ENCODE measurements at regions not wholly inside any gene's neighbourhood (a gene's known extent, or its start where the extent isn't known, plus 50 kb on each side); places are given as distances from the start of the nearest gene placed in this dataset.

DNA sequence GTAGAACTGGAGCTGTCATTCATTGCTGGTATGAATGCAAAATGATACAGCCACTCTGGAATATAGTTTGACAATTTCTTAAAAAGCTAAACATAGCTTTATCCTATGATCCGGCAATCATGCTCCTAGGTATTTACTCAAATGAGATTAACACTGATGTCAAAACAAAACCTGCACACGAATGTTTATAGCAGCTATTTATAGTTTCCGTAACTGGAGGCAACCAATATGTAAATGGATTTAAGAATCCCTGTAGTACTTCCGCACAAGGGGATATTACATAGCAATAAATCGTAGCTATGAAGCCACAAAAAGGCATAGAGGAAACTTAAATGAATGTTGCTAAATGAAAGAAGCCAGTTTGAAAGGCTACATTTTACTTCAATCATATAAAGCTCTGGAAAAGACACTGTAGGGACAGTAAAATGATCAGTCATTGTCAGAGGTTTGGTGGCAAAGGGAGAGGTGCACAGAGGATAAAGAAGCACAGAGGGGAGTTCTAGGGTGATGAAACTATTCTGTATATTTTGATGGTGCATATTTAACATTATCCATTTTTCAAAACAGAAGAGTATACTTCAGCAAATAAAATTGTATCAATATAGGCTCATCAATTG, 1893.0 kb upstream of the PCDH20 start:
- H3K27me3 ChIP-seq (ENCODE audit: control insufficient read depth, insufficient read depth, low read length) = no peaks in the 10 kb centered on the region
- H2AK9ac ChIP-seq (replicated peaks; ENCODE audit: low read depth, low read length, poor library complexity) = no peak overlapping the region
- H3K4ac ChIP-seq (ENCODE audit: low read depth, low read length) = no peak overlapping the region
- no peak overlapping the region for H2BK5ac ChIP-seq (ENCODE audit: low read depth, low read length, poor library complexity, severe bottlenecking)
- H2AFZ ChIP-seq (replicated peaks; ENCODE audit: low read length, poor library complexity) = no peak overlapping the region
- intact Hi-C loops (cut with micrococcal nuclease) = no loop called here
- ChIA-PET POLR2A (ENCODE audit: unreplicated experiment) (no interaction called here), CTCF (no interaction called here)
- dilution Hi-C loops (cut with HindIII; ENCODE audit: low sequenced_read_pairs, unreplicated experiment) = no loop called here
- no peak overlapping the region for H4K5ac ChIP-seq (ENCODE audit: low read depth, low read length)
- DNase-seq = no peak
- no peak overlapping the region for H3K9ac ChIP-seq (ENCODE audit: low read depth, low read length)
- no peak overlapping the region for H3K4me2 ChIP-seq (ENCODE audit: low read depth, low read length)
- TF ChIP-seq BHLHE40 (IDR thresholded peaks at IDR 0.05; ENCODE audit: low read depth, low read length) = no peak
- TF ChIP-seq, protein P1, sequence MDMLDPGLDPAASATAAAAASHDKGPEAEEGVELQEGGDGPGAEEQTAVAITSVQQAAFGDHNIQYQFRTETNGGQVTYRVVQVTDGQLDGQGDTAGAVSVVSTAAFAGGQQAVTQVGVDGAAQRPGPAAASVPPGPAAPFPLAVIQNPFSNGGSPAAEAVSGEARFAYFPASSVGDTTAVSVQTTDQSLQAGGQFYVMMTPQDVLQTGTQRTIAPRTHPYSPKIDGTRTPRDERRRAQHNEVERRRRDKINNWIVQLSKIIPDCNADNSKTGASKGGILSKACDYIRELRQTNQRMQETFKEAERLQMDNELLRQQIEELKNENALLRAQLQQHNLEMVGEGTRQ (IDR thresholded peaks at IDR 0.05; ENCODE audit: low read depth, low read length) = no peak
- TF ChIP-seq, protein P2, sequence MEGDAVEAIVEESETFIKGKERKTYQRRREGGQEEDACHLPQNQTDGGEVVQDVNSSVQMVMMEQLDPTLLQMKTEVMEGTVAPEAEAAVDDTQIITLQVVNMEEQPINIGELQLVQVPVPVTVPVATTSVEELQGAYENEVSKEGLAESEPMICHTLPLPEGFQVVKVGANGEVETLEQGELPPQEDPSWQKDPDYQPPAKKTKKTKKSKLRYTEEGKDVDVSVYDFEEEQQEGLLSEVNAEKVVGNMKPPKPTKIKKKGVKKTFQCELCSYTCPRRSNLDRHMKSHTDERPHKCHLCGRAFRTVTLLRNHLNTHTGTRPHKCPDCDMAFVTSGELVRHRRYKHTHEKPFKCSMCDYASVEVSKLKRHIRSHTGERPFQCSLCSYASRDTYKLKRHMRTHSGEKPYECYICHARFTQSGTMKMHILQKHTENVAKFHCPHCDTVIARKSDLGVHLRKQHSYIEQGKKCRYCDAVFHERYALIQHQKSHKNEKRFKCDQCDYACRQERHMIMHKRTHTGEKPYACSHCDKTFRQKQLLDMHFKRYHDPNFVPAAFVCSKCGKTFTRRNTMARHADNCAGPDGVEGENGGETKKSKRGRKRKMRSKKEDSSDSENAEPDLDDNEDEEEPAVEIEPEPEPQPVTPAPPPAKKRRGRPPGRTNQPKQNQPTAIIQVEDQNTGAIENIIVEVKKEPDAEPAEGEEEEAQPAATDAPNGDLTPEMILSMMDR (conservative IDR thresholded peaks at IDR 0.05; ENCODE audit: low read depth, low read length) = no peak
- no peak for TF ChIP-seq NFE2L2 (IDR thresholded peaks at IDR 0.05; ENCODE audit: low read depth, low read length)
- TF ChIP-seq MAZ (IDR thresholded peaks at IDR 0.05; ENCODE audit: borderline replicate concordance, low read depth, low read length) = no peak
- no peak for TF ChIP-seq MAFK (IDR thresholded peaks at IDR 0.05; ENCODE audit: low read depth, low read length)
- no peak for TF ChIP-seq RFX5 (IDR thresholded peaks at IDR 0.05; ENCODE audit: low read depth, low read length)
- TF ChIP-seq MXI1 (IDR thresholded peaks at IDR 0.05; ENCODE audit: borderline replicate concordance, low read depth, low read length) = no peak
- TF ChIP-seq SMC3 (IDR thresholded peaks at IDR 0.05; ENCODE audit: low read depth, low read length) = no peak
- TF ChIP-seq POLR2A (IDR thresholded peaks at IDR 0.05; ENCODE audit: low read depth, low read length) = no peak
- TF ChIP-seq RCOR1 (IDR thresholded peaks at IDR 0.05; ENCODE audit: insufficient replicate concordance, low read length) = no peak
- no peak for TF ChIP-seq CHD1 (IDR thresholded peaks at IDR 0.05; ENCODE audit: low read depth, low read length)
- TF ChIP-seq RAD21 (IDR thresholded peaks at IDR 0.05; ENCODE audit: low read length) = no peak
- no peak for TF ChIP-seq FOS (IDR thresholded peaks at IDR 0.05; ENCODE audit: low read depth, low read length)
- no peak for TF ChIP-seq CEBPB (IDR thresholded peaks at IDR 0.05; ENCODE audit: low read depth, low read length)
- TF ChIP-seq, protein P3, sequence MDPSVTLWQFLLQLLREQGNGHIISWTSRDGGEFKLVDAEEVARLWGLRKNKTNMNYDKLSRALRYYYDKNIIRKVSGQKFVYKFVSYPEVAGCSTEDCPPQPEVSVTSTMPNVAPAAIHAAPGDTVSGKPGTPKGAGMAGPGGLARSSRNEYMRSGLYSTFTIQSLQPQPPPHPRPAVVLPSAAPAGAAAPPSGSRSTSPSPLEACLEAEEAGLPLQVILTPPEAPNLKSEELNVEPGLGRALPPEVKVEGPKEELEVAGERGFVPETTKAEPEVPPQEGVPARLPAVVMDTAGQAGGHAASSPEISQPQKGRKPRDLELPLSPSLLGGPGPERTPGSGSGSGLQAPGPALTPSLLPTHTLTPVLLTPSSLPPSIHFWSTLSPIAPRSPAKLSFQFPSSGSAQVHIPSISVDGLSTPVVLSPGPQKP (IDR thresholded peaks at IDR 0.05; ENCODE audit: borderline replicate concordance, low read depth, low read length) = no peak
- no peak overlapping the region for H2BK120ac ChIP-seq (ENCODE audit: low read depth, low read length)
- WGBS, 2 experiments (ENCODE audit: extremely low coverage in 2 of 2, insufficient read length in 1 of 2) = 100% methylated on average over 1 of the region's 5 CpGs; no CpG with 5 or more reads in 1 of the 2 experiments
- no peak overlapping the region for H2AK5ac ChIP-seq (ENCODE audit: low read depth, low read length)
- H4K8ac ChIP-seq (ENCODE audit: low read depth in 2 of 2, low read length in 2 of 2) = no peak overlapping the region
- no peak overlapping the region for H3K27ac ChIP-seq (ENCODE audit: insufficient read depth, low read length)
- no peak overlapping the region for H2BK15ac ChIP-seq (ENCODE audit: low read depth, low read length)
- H3K4me3 ChIP-seq (ENCODE audit: insufficient read depth, low read depth, low read length) = no peak overlapping the region
- H3K4me1 ChIP-seq (ENCODE audit: control insufficient read depth, insufficient read depth, low read length) = no peaks in the 10 kb centered on the region
- in situ Hi-C loops (cut with MboI; ENCODE audit: low sequenced_read_pairs) = no loop called here
- no peaks in the 10 kb centered on the region for H4K20me1 ChIP-seq (ENCODE audit: insufficient read depth, low read length)
- H3K9me1 ChIP-seq (ENCODE audit: insufficient read depth, low read length) = no peaks in the 10 kb centered on the region
- H3K56ac ChIP-seq (ENCODE audit: extremely low read depth, insufficient read depth, low read length) = no peak overlapping the region
- H3K23ac ChIP-seq (ENCODE audit: low read depth, low read length) = no peak overlapping the region
- H3K79me1 ChIP-seq (ENCODE audit: low read depth in 1 of 2, low read length in 2 of 2) = no peaks in the 10 kb centered on the region
- H3K14ac ChIP-seq (replicated peaks; ENCODE audit: low read depth, low read length) = no peak overlapping the region
- H2BK20ac ChIP-seq (ENCODE audit: low read depth, low read length) = no peak overlapping the region
- no TSS peak for BruUV-seq (replicated peaks)
- H3K18ac ChIP-seq (ENCODE audit: low read depth, low read length) = no peak overlapping the region
- no peak overlapping the region for H4K91ac ChIP-seq (ENCODE audit: insufficient read depth, low read depth, low read length)
- H3K9me3 ChIP-seq (ENCODE audit: control insufficient read depth, insufficient read depth, low read length) = no peaks in the 10 kb centered on the region
- no peaks in the 10 kb centered on the region for H3K36me3 ChIP-seq (ENCODE audit: control insufficient read depth, insufficient read depth, low read length)
- no peak for ATAC-seq (ENCODE audit: low read depth)
